CD14-positive monocyte (primary cell): ENCODE measurements at regions not wholly inside any gene's neighbourhood (a gene's known extent, or its start where the extent isn't known, plus 50 kb on each side); places are given as distances from the start of the nearest gene placed in this dataset.

Experiments
- DNase-seq, 3 donors: peaks; one replicate each; pipeline ENCODE4 v3.0.0-alpha.2; 2011 to 2022
- H2AFZ ChIP-seq: 2 replicates; pipeline ENCODE4 v1.6.0; 2012; ENCODE audit warnings: mild to moderate bottlenecking, low read depth, low read length, inconsistent platforms; ENCODE audit not compliant: insufficient read depth, poor library complexity, severe bottlenecking
- H3K27ac ChIP-seq, 2 donors: 1 replicate in 1 of 2; 2 replicates in 1 of 2; pipeline ENCODE4 v1.5.1; 2012 to 2013; ENCODE audit warnings: low read length in 2 of 2, control low read depth in 1 of 2, inconsistent platforms in 1 of 2, low read depth in 1 of 2, mild to moderate bottlenecking in 1 of 2
- H3K27me3 ChIP-seq, 2 donors: one replicate each; pipeline versions ENCODE4 v1.6.0 to v1.6.1; 2011 to 2013; ENCODE audit warnings: low read length in 2 of 2; ENCODE audit not compliant: control insufficient read depth in 2 of 2, insufficient read depth in 2 of 2
- H3K36me3 ChIP-seq, 2 donors: replicated peaks in 1 of 2; 1 replicate in 1 of 2; 2 replicates in 1 of 2; pipeline versions ENCODE4 v1.5.1 to v1.6.1; 2012 to 2013; ENCODE audit warnings: low read length in 2 of 2, control low read depth in 1 of 2, inconsistent platforms in 1 of 2, mild to moderate bottlenecking in 1 of 2; ENCODE audit not compliant: insufficient read depth in 2 of 2, control insufficient read depth in 1 of 2
- H3K4me1 ChIP-seq, 2 donors: 1 replicate in 1 of 2; 2 replicates in 1 of 2; pipeline versions ENCODE4 v1.5.1 to v1.6.1; 2012 to 2013; ENCODE audit warnings: low read length in 2 of 2, control low read depth in 1 of 2, inconsistent platforms in 1 of 2, mild to moderate bottlenecking in 1 of 2, moderate library complexity in 1 of 2; ENCODE audit not compliant: insufficient read depth in 2 of 2, control insufficient read depth in 1 of 2
- H3K4me2 ChIP-seq: replicated peaks from 2 replicates; pipeline ENCODE3; 2012; ENCODE audit warnings: low read length, moderate library complexity, mild to moderate bottlenecking; ENCODE audit not compliant: poor library complexity, severe bottlenecking; ENCODE audit errors: extremely low read depth
- H3K4me3 ChIP-seq, 3 experiments: fragments of 200-600 bp in 1 of 3; sonication (generic) in 1 of 3; replicated peaks in 1 of 3; 1 replicate in 2 of 3; 2 replicates in 1 of 3; pipeline ENCODE4 v1.5.1; 2011 to 2013; ENCODE audit warnings: low read length in 3 of 3, mild to moderate bottlenecking in 3 of 3, control low read depth in 2 of 3, low read depth in 2 of 3, inconsistent platforms in 1 of 3, moderate library complexity in 1 of 3
- H3K79me2 ChIP-seq: 2 replicates; pipeline ENCODE4 v1.6.0; 2012; ENCODE audit warnings: mild to moderate bottlenecking, control low read depth, inconsistent platforms, low read length, moderate library complexity; ENCODE audit not compliant: insufficient read depth
- H3K9ac ChIP-seq: 2 replicates; pipeline ENCODE4 v1.6.0; 2017; ENCODE audit warnings: low read length, mild to moderate bottlenecking; ENCODE audit not compliant: insufficient read depth, poor library complexity, severe bottlenecking
- H3K9me3 ChIP-seq, 2 donors: replicated peaks in 1 of 2; 1 replicate in 1 of 2; 2 replicates in 1 of 2; pipeline versions ENCODE4 v1.5.1 to v1.6.1; 2012 to 2013; ENCODE audit warnings: low read length in 2 of 2, control low read depth in 1 of 2; ENCODE audit not compliant: control insufficient read depth in 1 of 2, insufficient read depth in 1 of 2
- H4K20me1 ChIP-seq: 2 replicates; pipeline ENCODE4 v1.6.0; 2012; ENCODE audit warnings: mild to moderate bottlenecking, low read length, control low read depth, moderate library complexity; ENCODE audit not compliant: insufficient read depth
- H3K27ac Mint-ChIP-seq, 7 donors: one replicate each; pipeline ENCODE4 v1.8.0; 2020; ENCODE audit warnings: mild to moderate bottlenecking in 7 of 7, mixed read lengths in 7 of 7, moderate library complexity in 6 of 7, inconsistent platforms in 2 of 7
- H3K27me3 Mint-ChIP-seq, 3 donors: one replicate each; pipeline ENCODE4 v1.8.0; 2021 to 2022; ENCODE audit warnings: low read depth in 3 of 3, mild to moderate bottlenecking in 3 of 3, mixed read lengths in 3 of 3, moderate library complexity in 3 of 3, inconsistent platforms in 1 of 3
- H3K36me3 Mint-ChIP-seq, 2 donors: one replicate each; pipeline ENCODE4 v1.8.0; 2020; ENCODE audit warnings: mixed read lengths in 2 of 2, inconsistent platforms in 1 of 2, mild to moderate bottlenecking in 1 of 2
- H3K4me1 Mint-ChIP-seq: one replicate; pipeline ENCODE4 v1.8.0; 2020; ENCODE audit warnings: mild to moderate bottlenecking, mixed read lengths
- H3K4me3 Mint-ChIP-seq, 2 donors: one replicate each; pipeline ENCODE4 v1.8.0; 2020; ENCODE audit warnings: mild to moderate bottlenecking in 2 of 2, mixed read lengths in 2 of 2, moderate library complexity in 1 of 2
- H3K9me3 Mint-ChIP-seq, 7 donors: one replicate each; pipeline ENCODE4 v1.8.0; 2020 to 2022; ENCODE audit warnings: mixed read lengths in 7 of 7, mild to moderate bottlenecking in 6 of 7, moderate library complexity in 6 of 7, inconsistent platforms in 2 of 7
- WGBS: methylation state at CpG from one replicate; pipeline ENCODE4 v1.1.5; 2013; ENCODE audit warnings: missing lambda C conversion rate; ENCODE audit not compliant: insufficient coverage; 5-methylcytosine and 5-hydroxymethylcytosine counted together
- intact Hi-C, 2 donors: fragments of 100-400 bp; cut with micrococcal nuclease; formaldehyde crosslinking; loops; one replicate each; pipeline versions ENCODE4 v1.15.0 to v1.15.1; 2023
- TF ChIP-seq, protein P1 (sequence below): fragments of 200-600 bp; IDR thresholded peaks from one replicate; pipeline ENCODE4 v1.8.0; 2022; ENCODE audit warnings: antibody characterized with exemption, mild to moderate bottlenecking

DNA sequence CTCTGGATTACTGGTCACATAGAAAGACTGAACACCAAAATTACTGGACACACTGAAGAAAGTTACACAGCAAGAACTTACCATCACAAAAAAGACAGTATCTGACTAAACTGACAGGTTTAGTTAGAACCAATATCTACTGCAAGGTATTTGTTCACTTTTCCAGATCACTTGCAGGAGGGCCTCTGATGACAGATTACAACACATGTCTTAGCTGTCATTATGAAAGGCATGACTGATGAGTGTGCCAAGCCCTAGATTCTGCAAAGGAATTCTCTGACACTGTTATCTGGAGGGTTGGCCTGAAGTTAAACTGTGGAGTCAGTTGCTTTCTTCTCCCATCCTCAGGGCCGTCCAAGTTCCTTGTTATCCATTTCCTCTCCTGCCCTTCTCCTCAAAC lies 242.7 kb downstream of the KIF20B start:
- no CpG with 5 or more reads among the region's 1 CpG for WGBS
- H3K36me3 Mint-ChIP-seq: no peaks in the 10 kb centered on the region

DNA sequence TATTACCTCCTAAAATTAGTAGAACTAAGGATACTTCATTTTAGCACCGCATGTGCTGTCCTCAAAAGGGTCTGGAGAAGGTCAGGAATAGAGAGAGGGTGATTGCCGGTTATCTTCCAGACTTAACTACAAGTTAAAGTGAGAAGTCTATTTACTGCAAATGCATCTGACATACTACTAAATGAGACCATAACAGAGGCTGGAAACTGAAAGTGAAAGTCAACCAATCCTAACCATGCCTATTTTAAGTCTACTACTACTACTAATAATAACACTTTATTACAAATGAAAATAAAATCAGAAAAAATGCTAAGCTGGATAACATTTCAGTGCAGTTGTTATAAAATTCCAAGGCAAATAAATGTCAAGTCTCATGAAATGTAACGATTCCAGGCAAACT lies 244.7 kb downstream of the KIF20B start:
- H3K4me1 Mint-ChIP-seq: no peaks in the 10 kb centered on the region
- H3K27ac Mint-ChIP-seq: no peak overlapping the region
- Histone ChIP-seq H3K9me3 (peaks cover 0 to 6% of the 10 kb centered on the region in 2 donors), H3K36me3 (no peaks in the 10 kb centered on the region), H2AFZ (no peak overlapping the region), H3K4me1 (no peaks in the 10 kb centered on the region), H3K9ac (no peak overlapping the region), H3K27ac (no peak overlapping the region), H3K79me2 (no peaks in the 10 kb centered on the region), H3K4me3 (no peak overlapping the region), H3K27me3 (no peaks in the 10 kb centered on the region), H4K20me1 (no peaks in the 10 kb centered on the region), H3K4me2 (no peak overlapping the region)
- intact Hi-C loops: no loop called here
- peaks cover 0 to 8% (median 5%) of the 10 kb centered on the region in 7 donors for H3K9me3 Mint-ChIP-seq
- H3K4me3 Mint-ChIP-seq: no peak overlapping the region
- H3K36me3 Mint-ChIP-seq: no peaks in the 10 kb centered on the region
- WGBS: no CpG with 5 or more reads among the region's 3 CpGs
- no peak for DNase-seq
- H3K27me3 Mint-ChIP-seq: peaks cover 0 to 2% (median 0%) of the 10 kb centered on the region in 3 donors
- TF ChIP-seq, protein P1, sequence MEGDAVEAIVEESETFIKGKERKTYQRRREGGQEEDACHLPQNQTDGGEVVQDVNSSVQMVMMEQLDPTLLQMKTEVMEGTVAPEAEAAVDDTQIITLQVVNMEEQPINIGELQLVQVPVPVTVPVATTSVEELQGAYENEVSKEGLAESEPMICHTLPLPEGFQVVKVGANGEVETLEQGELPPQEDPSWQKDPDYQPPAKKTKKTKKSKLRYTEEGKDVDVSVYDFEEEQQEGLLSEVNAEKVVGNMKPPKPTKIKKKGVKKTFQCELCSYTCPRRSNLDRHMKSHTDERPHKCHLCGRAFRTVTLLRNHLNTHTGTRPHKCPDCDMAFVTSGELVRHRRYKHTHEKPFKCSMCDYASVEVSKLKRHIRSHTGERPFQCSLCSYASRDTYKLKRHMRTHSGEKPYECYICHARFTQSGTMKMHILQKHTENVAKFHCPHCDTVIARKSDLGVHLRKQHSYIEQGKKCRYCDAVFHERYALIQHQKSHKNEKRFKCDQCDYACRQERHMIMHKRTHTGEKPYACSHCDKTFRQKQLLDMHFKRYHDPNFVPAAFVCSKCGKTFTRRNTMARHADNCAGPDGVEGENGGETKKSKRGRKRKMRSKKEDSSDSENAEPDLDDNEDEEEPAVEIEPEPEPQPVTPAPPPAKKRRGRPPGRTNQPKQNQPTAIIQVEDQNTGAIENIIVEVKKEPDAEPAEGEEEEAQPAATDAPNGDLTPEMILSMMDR: no peak

More for the DNA sequence above, 242.7 kb downstream of the KIF20B start:
- no peak for DNase-seq
- Mint-ChIP-seq H3K9me3 (peaks cover 0 to 8% (median 3%) of the 10 kb centered on the region in 7 donors), H3K4me1 (no peaks in the 10 kb centered on the region), H3K4me3 (no peak overlapping the region), H3K27ac (no peak overlapping the region), H3K27me3 (no peaks in the 10 kb centered on the region)
- H3K9me3 ChIP-seq: no peaks in the 10 kb centered on the region
- H3K4me2 ChIP-seq: no peak overlapping the region
- H3K4me1 ChIP-seq: no peaks in the 10 kb centered on the region
- H3K36me3 ChIP-seq: no peaks in the 10 kb centered on the region
- no peak overlapping the region for H3K4me3 ChIP-seq
- H4K20me1 ChIP-seq: no peaks in the 10 kb centered on the region
- no peak overlapping the region for H2AFZ ChIP-seq
- no peak overlapping the region for H3K9ac ChIP-seq
- no peaks in the 10 kb centered on the region for H3K27me3 ChIP-seq
- TF ChIP-seq, protein P1: no peak
- no peak overlapping the region for H3K27ac ChIP-seq
- H3K79me2 ChIP-seq: no peaks in the 10 kb centered on the region
- intact Hi-C loops: no loop called here
